ENCODE measurements at regions not wholly inside any gene's neighbourhood (a gene's known extent, or its start where the extent isn't known, plus 50 kb on each side); places are given as distances from the start of the nearest gene placed in this dataset.
"Not testable (repeated sequence)": the region's sequence is repeated elsewhere in the genome, so short reads cannot be mapped to it uniquely, and the experiment has no call there.

DNA sequence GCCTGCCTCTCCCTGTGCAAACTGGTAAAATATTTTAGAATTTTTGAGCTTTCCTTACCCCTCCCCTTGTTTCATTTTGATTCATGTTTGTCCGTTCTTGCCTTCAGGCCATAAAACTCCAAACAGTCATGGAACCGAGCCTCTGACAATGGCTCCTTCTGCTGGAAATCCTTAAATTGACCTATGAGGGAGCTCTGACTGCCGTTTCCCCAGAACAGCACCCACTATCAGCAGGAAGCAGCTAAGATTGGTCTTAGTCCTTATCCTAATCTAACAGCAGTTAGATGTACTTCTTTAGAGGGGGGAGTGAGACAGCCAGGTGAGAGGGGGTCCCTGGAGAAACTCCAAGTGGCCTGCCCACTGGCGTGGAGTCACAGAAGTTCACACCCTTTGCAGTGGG lies 106.7 kb downstream of the FAM174A start:
- DNase-seq, result no peak

DNA sequence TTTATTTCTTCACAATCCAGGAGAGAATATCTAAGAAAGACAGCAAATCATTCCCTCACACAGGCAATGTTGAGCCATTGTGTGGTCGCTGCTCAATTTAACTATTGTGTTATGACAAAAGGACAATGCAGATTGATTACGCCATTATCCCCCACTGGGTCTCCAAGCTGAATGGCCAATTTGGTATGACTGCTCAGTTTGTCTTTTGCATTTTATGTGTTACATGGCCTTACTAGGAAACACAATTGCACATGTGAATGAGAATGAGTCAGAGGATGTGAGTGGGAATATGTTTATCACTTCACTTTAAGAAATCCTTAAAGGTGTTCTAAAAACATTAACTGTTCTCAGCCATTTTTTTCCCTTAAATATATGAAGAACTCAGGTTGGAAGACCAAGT lies 108.3 kb downstream of the FAM174A start:
- no peak for DNase-seq

DNA sequence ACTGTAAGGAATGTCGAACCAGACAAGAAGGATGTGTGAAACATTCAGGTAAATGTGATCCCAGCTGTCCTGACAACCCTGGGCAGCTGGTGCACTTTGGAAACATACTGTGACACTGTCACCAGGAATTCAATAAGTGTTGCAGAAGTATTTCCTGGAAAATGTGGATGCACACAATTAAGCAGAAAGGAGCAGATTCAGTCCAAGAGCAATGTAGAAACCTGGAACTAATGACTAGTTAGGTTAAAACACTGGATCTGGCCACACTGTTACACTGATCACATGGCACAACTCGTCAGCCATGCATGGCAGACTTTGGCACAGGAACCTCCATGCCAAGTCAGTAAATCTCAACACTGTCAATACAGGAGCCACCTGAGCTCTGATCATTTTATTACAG lies 109.0 kb downstream of the FAM174A start:
- DNase-seq, result no peak

DNA sequence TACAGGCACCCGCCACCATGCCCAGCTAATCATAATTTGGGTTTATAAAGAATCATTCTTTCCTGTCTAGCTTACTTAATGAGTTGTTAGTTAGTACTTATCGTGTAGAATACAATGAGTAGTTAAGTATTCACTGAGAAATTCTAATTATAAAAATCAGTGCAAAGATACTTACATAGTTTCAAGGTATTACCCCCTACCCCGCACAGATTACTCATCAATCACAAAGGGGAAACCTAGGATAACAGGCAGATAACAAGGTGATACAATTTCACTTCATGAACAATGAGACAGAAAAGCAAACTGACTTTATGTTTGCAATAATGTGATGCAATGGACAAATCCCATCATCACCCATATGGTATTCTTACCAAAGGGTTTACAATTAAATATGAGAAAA lies 109.6 kb downstream of the FAM174A start:
- DNase-seq, result no peak

DNA sequence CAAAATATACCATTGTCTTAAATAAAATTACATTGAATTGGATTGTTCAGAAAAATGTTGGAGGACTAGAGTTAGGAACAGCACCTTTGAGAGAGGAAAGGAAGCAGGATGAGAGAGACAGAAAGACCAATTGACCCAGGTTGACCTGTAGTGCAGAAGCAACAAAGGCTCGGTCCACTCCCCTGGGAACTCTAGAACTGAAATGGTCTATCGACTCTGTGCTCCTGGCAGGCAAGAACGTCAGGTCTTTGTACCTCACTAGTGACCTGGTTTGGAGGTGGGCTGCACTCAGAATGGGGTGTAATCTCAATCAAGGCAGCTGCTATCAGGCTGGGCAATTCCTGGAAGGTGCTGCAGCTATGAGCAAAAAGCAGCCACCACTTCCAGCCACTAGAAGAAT lies 110.8 kb downstream of the FAM174A start:
- no peak for DNase-seq

DNA sequence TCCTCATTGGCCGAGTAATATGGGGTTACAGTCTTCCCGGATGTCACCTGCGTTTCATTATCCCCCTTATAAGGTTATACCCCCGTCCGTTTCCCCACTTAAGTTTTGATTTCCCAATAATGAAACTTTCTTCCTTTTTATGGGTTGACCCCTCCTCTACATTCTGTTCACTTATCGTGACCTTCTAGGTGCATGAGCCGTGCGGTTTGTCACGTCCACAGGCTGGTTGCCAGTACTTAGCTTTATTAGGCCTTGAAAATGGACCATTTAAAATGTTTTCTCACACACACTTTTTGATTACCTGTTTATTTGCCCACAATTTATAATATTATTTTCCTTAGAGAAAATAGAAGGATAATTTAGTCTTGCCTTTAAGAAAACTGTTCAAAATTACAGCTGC lies 111.5 kb downstream of the FAM174A start:
- DNase-seq, result no peak

DNA sequence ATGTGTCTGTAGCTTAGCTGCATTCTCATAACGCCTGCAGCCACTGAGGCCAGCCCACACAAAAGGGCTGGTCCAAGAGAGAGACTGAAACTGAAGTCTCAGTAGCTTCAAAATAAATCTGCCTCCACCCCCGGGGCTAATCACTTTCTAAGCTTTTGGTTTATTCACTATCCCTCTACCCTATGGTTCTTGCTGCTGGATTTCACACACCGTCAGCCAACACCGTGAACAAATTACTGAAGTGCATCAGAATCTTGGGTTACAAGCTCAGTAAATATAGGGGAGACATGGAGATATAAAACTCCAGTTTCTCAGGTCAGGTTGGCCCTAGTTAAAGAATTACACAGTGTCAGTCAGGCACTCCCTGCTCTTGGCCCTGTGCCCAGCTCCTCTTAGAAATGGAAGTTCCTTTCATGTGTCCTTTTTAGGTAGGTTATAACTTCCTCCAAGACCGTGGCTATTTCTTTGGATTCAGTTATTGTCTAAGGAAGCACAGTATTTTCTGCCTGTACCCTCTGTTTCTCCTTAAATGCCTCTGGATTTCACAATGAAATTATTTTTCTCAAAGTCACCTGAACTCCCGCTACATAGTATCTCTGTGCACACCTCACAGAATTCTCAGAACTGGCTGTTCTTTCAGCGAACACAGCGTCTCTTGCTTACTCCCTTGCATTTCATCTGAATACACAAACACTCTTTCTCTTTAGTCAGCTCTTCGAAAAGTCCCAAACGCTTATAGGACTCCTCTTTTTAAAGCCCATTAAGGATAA lies 112.5 kb downstream of the FAM174A start:
- peak in 1 of 5 donors; percentile 28 for DNase-seq

DNA sequence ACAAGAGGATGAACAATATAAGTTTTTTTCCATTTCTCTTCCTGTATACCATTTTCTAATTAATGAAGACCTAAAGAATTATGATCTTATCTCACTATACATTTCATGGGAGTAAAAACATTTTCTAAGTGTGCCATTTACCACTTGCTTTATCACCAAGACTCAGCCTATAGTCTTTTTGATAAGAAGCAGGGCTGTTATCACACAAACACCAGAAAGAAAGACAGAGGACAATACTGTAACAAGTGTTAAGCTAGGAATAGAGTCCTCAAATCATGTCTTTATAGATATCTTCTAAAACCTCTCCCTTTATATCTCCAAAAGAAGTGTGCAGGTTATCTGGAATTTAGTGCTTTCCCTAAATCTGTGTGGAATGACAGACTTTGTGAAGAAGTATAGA lies 119.7 kb downstream of the FAM174A start:
- no peak for DNase-seq

DNA sequence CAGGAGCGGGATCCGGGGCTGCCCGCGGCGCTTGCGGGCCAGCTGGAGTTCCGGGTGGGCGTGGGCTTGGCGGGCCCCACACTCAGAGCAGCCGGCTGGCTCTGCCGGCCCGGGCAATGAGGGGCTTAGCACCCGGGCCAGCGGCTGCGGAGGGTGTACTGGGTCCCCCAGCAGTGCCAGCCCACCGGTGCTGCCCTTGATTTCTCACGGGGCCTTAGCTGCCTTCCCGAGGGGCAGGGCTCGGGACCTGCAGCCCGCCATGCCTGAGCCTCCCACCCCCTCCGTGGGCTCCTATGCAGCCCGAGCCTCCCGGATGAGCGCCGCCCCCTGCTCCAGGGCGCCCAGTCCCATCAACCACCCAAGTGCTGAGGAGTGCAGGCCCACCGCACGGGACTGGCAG lies 121.6 kb downstream of the FAM174A start:
- DNase-seq, result not testable (repeated sequence)

DNA sequence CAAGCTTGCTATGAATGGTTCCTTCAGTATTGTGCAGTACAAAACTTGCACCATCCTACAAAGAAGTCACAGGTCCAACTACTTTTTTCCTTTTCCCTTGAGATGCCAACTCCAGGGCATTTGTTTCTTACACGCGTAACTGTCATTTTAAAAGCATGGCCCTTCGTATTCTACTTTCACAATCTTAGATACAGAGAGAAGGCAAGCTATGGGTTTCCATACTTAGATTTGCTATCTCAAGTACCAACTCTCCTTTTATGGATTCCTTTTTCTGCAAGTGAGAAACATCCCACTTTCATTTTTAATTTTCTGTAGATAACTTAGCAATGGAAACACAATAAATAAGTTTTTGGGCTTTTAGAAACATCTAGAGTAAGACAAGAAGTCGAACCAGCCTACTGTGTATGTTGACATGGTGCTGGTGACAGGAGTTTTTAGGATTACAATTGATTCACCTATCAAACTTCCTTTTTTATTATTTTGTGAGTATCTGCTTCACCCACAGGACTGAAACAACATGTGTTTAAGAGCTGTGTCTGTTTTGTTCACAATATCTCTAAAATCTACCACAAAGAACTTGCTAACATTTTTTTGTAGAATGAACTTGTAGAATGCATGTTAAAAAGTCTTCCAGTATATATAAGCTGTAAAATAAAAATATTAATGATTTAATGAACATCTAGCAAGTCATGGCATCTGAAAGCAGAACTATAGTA lies 124.1 kb downstream of the FAM174A start:
- DNase-seq, result no peak

DNA sequence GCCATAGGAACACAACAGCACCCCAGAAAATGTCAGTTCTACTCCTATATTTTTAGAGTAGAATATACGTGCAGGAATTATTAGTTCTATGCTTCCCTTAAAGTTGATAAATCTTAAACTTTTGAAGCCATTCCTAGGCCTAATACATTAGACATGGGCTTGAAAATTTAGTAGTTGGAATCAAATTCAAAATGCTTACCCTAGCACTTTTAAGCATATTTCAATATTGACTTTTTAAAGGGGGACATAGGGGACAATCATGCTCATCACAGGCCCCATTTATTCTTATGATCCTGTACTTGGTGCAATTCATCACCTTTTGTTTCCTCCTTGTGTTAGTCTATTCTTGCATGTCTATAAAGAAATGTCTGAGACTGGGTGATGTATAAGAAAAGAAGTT lies 129.0 kb downstream of the FAM174A start:
- no peak for DNase-seq

DNA sequence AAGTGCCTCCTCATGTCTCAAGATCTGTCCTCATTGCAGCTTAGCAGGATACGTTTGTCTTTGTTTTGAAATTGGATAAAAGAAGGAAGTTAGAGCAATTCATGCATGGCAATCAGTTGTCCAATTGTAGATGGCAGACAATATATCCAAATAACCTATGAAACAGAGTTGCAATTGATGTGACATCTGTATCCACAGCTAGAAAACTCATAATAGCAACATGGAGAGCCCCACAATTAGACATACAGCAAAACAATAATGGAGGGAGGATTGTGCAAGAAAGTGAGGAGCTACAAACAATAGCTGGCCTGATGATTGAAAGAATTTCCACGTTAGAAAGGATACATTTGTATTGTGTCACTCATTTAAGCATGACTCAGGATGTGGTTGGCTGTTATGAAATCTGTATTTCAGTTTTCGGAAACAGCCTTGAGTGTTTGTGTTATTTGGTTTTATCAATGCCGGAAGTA lies 132.0 kb downstream of the FAM174A start:
- peak in 1 of 5 donors; percentile 76 for DNase-seq

DNA sequence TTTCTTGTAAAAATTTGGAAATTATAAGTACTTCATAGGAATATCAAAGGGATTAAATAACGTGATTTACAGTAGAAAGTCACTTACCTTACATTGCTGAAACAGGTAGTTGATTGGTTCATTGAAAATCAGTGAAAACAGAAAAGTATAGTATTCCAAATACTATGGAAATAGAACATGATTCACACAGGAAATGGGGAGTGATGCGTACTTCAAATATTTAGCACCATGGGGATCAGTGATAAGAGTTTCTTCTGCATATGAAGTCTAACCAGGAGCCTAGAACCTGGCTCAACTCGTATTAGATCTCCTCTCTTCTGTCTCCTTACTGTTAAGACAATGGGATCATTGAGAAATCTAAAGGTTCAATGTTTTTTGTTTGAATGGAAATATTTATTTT lies 133.3 kb downstream of the FAM174A start:
- no peak for DNase-seq

DNA sequence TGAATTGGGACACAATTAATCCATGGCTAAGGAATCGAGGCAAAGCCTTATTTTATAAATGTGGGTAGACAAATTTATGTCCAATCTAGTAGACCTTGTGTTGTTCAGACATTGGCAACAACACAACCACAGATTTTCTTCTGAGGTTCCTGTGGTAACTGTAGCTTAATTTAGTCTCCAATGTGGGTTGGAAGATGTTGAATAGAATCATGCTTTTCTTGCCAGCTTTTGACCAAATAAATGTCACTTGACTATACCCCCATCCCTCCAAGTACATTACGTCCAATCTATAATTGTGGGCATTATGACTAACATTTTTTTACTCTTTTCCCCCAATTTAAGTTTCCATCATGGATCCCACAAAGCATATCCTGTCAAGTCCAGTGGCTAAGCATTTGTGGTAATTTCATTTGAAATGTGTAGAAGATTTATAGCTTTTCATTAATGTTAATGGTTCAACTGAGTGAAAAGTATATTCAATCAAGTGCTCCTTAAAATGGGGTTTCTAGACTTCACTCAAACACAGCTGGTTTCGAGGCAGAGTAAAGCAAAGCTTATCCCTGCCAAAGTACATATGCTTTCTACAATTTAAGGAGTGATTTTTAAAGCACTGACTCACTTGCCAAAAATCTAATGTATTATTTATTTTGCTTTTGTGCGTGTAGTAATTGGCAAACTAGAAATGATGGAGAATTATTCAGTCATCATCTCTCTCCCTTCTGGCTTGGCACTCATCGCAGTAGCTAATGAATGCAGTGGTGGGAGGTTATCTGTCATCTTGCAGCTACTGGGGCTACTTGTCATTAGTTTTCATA lies 141.8 kb downstream of the FAM174A start:
- no peak for DNase-seq

DNA sequence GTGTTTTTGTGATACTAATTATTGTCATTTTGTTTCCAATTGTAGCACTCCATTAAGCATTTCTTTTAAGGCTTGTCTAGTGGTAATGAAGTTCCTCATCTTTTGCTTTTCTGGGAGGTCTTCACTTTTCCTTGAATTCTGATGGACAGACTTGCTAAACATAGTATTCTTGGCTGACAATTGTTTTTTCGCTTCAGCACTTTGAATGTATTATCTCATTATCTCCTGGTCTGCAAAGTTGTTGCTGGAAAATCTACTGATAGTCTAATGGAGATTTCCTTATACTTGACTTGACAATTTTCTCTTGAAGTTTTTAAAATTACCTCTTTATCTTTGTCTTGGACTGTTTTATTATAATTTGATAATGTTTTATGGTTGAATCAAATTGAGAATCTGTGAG lies 147.5 kb downstream of the FAM174A start:
- no peak for DNase-seq

DNA sequence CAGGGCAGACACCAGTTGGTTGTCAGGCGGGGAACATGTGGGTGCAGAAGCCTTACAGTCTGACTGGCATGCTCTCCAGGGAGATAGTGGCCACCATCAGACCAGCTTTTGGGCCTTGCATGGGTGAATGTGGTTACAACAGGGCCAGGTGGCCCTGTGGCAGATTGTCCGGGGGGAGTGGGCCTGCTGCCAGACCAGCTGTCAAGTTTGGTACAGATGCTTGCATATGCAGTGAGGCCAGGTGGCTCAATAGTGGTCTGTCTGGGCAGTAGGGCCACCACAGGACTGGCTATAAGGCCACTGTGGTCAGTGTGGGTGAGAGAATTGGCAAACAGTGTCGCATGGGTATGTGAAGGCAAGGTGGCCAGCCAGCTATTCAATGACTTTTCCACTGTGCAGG lies 148.7 kb downstream of the FAM174A start:
- no peak for DNase-seq

DNA sequence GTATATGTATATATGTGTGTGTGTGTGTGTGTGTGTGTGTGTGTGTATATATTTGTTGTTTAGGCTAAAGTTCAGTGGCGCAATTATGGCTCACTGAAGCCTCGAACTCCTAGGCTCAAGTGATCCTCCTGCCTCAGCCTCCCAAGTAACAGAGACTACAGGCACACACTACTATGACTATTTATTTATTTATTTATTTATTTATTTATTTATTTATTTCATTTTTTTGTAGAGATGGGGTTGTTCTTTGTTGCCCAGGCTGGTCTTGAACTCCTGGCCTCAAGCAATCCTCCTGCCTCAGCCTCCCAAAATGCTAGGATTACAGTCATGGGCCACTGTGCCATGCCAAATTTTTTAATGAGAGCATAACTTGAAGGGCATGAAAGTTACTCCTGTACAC lies 149.9 kb downstream of the FAM174A start:
- DNase-seq, result not testable (repeated sequence)

DNA sequence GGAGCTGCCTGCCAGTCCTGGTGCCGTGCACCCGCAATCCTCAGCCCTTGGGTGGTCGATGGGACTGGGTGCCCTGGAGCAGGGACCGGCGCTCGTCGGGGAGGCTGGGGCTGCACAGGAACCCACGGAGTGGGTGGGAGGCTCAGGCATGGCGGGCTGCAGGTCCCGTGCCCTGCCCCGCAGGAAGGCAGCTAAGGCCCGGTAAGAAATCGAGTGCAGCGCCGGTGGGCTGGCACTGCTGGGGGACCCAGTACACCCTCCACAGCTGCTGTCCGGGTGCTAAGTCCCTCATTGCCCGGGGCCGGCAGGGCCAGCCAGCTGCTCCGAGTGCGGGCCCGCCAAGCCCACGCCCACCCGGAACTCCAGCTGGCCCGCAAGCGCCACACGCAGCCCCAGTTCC lies 153.7 kb downstream of the FAM174A start:
- DNase-seq, result not testable (repeated sequence)

DNA sequence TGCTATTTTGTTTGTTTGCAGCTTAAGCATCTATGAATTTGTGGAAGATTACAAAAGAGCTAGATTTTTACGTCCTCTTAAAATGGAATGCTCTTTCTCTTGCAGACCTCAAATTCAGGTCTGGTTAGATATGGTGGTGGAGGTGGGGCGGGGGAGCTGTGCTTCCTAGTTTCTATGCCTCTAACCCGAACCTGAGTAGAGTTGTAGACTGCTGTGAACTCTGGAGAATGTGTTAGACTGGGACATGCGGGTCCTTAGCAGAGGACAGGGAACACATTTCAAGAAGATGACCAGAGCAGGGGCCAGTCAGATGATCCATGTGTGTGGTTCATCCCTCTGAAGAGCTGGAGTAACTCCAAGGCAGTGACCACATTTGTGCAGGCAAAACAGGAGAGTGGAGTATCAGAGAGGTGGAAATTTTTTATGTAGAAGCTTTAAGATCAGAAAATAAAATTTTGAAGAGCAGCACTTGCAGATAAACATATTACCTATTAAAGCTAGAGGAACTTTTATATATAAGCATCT lies 154.9 kb downstream of the FAM174A start:
- no peak for DNase-seq

DNA sequence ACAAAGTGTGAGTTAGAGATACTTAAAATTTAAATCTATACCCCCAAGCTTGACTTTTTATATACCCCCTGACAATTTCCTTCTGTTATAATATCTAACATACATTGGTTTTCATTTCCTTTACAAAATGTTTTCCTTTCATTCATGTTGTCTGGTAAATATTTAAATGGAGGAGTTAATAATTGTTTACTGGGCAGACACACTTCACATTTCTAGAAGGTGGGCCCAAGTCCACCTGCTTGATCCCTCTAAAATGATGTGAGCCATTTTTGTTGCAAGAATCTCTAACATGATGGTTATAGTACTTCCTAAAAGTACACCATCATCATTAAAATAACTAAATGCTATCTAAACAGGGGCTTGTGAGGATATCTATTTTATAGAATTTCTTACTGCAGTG lies 155.9 kb downstream of the FAM174A start:
- no peak for DNase-seq

DNA sequence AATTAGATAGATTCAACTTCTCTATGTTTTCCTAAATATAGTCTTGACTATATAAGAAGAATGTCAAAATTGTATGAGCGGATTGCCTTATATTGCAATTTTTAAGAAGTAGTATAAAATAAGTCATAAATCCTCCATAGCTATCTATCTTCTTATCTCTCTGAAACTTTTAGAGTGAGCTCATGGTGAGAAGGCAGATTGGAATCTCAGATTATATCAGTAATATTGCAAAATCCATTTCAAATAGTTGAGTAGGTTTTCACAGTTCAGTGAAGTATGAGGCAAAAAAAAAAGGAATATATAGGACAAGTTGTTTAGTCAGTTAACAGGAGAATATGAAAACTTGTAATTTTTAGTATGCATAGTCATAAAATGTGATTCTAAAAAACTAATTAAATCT lies 156.4 kb downstream of the FAM174A start:
- no peak for DNase-seq

DNA sequence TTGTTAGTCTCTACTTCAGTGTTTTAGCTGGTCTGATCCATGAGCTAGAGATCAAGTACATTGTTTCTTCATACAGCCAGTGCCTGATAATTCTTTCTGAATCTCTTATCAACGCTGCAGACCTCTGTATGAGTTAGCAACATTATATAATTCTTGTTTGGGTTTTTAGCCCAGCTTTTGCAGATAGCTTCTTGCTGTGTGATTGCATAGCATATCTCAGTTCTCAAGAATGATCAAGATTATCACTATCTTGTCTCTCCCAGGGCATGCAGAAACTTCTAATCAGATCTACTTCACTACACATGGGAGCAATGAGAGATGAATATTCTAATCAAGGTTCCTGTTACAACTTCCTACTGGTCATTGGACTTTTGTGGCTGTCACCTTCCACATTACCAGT lies 158.3 kb downstream of the FAM174A start:
- DNase-seq, result no peak

DNA sequence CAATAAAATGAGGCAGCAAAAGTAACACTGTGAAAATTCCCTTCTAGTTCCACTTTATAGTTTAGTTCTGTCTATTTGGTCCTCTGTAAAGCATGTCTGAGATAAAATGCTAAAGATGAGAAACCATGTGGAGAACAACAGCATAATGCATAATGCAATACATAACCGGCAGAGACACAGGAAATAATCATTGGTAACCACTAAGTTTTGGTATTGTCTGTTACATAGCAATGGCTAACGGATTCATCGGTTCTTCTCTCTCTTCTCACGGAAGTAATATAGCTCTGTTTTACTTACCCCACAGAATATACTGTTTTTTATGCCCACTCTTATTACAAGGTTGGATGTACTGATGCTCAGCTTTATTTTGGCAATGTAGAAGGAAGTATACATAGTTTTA lies 158.9 kb downstream of the FAM174A start:
- DNase-seq, result peak in 1 of 5 donors; percentile 15
